Stimulated activated CD8-positive, alpha-beta memory T cell treated with anti-CD3 and anti-CD28 coated beads, Interleukin-2, amount 100 ng/mL, for 1 hour (primary cell): ENCODE measurements at regions not wholly inside any gene's neighbourhood (a gene's known extent, or its start where the extent isn't known, plus 50 kb on each side); places are given as distances from the start of the nearest gene placed in this dataset.
"Not testable (repeated sequence)": the region's sequence is repeated elsewhere in the genome, so short reads cannot be mapped to it uniquely, and the experiment has no call there.

Source experiments
- DNase-seq, 2 donors: peaks; one replicate each; pipeline ENCODE4 v3.0.0-alpha.2; 2020; ENCODE audit warnings: low read depth in 2 of 2

- no peak for DNase-seq
These were observed 1994.3 kb downstream of the MRPL39 start for GRCh38 chr21:23613014-23613413.

DNA sequence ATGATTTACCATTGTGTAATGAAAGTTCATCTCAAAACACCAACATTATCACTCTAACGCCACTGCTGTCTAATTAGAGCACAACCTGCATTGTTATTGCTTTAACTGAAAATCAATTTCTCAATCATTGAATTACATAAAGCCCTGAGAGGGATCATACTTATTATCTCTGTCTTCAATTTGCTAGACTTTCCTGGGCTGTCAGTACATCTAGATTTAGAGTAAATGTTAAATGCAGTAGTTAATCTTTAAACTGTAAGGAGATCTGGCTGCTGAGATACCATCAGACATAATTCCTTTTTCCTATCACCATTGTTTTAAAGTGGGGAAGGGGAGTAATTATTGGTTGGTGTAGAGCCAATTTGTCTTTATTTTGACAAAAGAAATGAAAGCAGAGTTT, 1995.1 kb downstream of the MRPL39 start:
- DNase-seq = no peak

- DNase-seq = no peak
These were observed 1999.4 kb downstream of the MRPL39 start for GRCh38 chr21:23607782-23608431.

GRCh38 chr21:23601549-23601948, 2005.7 kb downstream of the MRPL39 start:
- DNase-seq = no peak

DNA sequence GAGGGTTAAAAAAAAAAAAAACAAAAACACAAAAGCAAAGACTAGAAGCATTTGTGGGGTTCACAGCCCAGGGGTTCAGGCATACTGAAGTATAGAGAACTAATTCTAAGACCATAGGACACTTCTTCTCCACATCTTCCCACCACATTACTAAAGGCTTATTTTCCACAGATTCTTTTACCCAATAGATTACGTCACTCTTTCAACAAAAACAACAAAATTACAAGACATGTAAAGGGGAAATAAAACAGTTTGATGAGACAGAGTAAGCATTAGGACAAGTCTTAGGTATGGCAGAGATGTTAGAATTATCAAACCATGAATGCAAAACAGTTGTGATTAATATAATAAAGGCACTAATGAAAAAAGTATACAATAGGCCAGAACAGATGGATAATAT, 2013.7 kb downstream of the MRPL39 start:
- DNase-seq = no peak

- DNase-seq = no peak
These were observed 2021.9 kb downstream of the MRPL39 start for GRCh38 chr21:23585419-23585818.

DNA sequence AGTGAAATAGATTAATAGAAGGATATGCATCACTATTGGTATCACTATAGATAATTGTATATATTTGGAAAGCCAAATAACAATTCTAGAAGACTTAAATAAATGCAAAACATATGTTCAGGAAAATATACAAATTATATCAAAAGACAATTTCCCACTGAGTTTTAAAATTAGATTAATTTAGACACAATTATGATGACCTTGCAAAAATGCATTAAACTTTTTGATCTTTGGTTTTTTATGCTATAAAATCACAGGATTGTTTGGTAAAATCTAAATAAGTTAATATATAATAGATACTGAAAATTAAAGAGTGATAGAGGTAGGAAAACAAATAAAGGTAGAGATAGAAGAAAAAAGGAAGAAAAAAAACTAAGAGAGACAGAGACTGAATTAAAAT, 2027.7 kb downstream of the MRPL39 start:
- DNase-seq = no peak

DNA sequence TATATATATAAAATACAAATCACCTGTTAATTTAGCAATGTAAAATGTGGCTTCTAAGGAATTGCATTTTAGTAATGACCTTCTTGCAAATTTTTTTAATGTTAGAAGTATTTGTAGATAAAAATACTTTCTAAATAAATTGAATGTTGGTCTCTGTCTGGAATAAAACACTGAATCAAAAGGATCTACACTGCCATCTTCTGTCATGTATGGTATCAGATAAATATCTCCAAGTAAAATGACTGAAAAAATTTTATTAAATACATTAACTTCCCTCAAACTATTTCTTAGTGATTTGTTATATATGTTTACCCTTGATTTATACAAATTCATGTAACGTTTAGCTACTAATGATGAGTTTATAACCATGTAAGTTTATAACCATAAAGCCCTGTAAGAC, 2029.3 kb downstream of the MRPL39 start:
- DNase-seq = no peak

- DNase-seq = no peak
These were observed 2032.3 kb downstream of the MRPL39 start for GRCh38 chr21:23574932-23575331.

- not testable (repeated sequence) for DNase-seq
These were observed 2058.4 kb downstream of the MRPL39 start for GRCh38 chr21:23548924-23549323.

GRCh38 chr21:23543333-23543732, 2063.9 kb downstream of the MRPL39 start:
- no peak for DNase-seq

- DNase-seq = no peak
These were observed 2065.2 kb downstream of the MRPL39 start for GRCh38 chr21:23542097-23542496.

GRCh38 chr21:23541571-23541970, 2065.7 kb downstream of the MRPL39 start:
- DNase-seq = no peak

DNA sequence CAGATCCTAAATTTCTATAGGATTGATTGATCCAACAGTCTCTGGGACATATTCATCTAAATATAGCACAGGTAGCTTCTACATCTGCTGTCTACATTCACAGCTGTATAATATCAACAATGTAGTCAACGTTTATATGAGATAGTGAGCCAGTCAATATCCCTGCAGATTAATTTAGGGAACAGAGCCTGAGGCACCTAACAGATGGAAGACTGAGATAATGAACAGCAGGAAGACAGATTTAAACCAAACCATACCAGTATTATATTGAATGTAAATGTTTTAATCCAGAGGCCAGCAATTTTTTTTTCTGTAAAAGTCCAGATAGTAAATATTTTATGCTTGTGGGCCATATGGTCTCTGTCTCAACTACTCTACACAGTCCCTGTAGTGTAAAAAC, 2072.4 kb downstream of the MRPL39 start:
- no peak for DNase-seq

GRCh38 chr21:23531444-23531843, 2075.8 kb downstream of the MRPL39 start:
- no peak for DNase-seq

DNA sequence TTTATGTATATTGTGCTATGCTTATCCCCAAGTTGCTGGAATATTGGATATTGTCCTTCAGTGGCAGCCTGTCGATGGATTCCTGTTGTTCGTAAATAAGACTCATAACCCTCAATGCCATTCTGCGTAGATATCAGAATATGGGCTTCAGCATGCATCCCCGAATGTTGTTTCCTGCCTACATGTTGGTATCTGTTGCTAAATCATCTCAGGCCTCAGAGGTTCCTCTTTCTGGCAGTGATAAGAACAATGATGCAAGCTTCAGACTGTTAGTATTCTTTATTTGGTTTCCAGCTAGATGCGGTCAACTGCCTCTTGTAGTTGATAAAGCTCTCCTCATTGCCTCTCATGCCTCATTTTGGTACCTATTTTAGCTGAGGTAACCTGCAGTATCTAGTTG, 2082.6 kb downstream of the MRPL39 start:
- DNase-seq = no peak

GRCh38 chr21:23522751-23523150, 2084.5 kb downstream of the MRPL39 start:
- DNase-seq = no peak

DNA sequence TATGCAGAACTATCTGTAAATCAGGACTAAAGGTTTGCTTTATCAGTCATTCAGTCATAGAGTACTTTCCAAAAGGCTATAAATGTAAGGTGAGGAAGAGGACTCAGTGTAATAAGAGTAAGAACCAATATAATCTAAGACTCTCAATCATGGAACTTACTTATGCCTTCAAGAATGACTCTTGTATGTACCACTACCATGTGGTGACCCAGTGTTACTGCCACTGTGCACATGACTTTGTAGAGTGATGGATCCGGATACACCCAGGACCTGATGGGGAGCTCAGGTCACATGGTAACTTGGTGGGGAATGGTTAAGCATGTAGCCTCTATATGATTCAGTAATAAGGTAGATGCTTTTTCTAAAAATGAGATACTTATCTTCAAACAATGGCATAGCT, 2099.8 kb downstream of the MRPL39 start:
- no peak for DNase-seq

DNA sequence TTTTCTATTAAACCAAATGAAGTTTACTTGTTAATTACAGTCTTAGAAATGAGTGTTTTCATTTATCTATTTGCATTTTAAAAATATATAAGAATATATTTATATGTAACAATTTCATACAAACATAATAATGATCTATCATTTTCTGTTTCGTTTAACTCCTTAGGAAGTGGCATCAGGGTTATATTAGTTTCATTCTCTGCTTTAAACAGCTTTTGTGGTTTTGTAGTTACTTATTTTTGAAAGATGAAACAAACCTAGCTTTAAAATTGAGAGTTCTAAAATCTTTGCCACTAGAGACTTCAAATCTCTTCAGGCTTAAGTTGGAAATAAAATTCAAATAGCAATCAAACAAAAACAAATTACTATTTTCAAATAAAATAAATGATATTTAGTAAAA, 2110.6 kb downstream of the MRPL39 start:
- no peak for DNase-seq

DNA sequence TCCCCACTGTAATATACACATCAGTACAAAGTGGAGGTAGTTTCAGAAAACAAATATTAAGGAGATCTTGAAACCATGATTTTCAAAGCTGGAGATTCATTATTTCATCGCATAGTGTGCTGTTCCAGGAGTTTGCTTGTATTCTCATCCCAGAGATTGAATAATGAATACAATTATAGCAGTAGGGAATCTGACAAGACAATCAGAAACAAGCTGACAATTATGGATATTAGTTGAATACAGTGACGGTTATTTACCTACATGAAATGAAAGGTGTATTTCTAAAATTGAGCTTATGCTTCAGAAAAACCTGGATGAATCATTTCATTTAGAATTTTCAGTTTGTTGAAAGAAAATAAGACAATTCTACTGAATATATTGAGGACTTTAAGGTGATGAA, 2119.0 kb downstream of the MRPL39 start:
- DNase-seq = no peak

GRCh38 chr21:23480591-23481270, 2126.6 kb downstream of the MRPL39 start:
- DNase-seq = no peak

GRCh38 chr21:23478381-23478780, 2128.9 kb downstream of the MRPL39 start:
- no peak for DNase-seq

GRCh38 chr21:23475281-23476219, 2131.7 kb downstream of the MRPL39 start:
- DNase-seq = no peak
